ENCODE measurements at regions not wholly inside any gene's neighbourhood (a gene's known extent, or its start where the extent isn't known, plus 50 kb on each side); places are given as distances from the start of the nearest gene placed in this dataset.
"Not testable (repeated sequence)": the region's sequence is repeated elsewhere in the genome, so short reads cannot be mapped to it uniquely, and the experiment has no call there.

DNA sequence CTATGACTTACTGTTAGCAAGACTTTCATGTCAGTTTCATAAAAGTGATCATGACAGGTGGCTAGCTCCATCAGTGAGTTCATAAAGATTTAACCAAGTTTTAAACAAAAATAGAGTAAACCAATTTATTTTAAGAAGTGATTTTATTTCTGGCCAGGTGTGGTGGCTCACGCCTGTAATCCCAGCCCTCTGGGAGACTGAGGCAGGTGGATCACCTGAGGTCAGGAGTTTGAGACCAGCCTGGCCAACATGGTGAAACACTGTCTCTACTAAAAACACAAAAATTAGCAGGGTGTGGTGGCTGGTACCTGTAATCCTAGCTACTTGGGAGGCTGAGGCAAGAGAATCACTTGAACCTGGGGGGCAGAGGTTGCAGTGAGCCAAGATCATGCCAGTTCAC is 111.4 kb upstream of the MAP2 start:
- not testable (repeated sequence) for DNase-seq

GRCh38 chr2:209314653-209315052 is 109.2 kb upstream of the MAP2 start:
- DNase-seq, result no peak

- no peak for DNase-seq
Observed at GRCh38 chr2:209316141-209316540, 107.7 kb upstream of the MAP2 start.

GRCh38 chr2:209321076-209321475 is 102.8 kb upstream of the MAP2 start:
- DNase-seq, result no peak

DNA sequence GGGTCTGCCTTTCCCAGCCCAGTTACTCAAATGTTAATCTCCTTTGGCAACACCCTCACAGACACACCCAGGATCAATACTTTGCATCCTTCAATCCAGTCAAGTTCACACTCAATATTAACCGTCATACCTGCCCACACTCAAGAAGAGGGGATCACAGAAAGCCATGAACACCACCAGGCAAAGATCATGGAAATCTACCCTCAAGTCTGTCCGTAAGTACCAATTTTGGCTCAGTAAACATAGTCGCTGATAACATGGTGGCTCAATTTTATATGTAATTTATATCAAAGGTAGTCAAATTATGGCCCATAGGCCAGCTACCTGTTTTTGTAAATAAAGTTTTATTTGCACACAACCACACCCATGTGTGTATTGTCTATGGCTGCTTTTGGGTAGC is 102.3 kb upstream of the MAP2 start:
- DNase-seq, result no peak

DNA sequence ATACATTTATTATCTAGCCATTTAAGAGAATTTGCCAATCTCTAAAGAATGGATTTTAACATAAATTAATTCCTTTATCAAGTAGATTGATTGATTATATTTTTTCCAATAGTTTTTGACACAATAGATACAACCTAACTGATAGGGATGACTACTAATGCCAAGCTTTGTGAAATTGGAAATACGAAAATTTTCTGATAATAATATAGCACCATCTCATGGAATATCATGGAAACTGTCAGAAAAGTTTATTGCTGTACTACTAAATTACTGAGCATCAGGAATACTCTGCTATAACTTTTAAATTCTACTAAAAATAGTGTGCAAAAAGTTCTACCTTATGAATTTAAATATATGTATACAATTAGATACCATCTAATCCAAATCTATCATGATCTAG is 101.8 kb upstream of the MAP2 start:
- no peak for DNase-seq

- DNase-seq, result no peak
Observed at GRCh38 chr2:209322905-209323512, 100.8 kb upstream of the MAP2 start.

GRCh38 chr2:209323738-209324137 is 100.1 kb upstream of the MAP2 start:
- no peak for DNase-seq

DNA sequence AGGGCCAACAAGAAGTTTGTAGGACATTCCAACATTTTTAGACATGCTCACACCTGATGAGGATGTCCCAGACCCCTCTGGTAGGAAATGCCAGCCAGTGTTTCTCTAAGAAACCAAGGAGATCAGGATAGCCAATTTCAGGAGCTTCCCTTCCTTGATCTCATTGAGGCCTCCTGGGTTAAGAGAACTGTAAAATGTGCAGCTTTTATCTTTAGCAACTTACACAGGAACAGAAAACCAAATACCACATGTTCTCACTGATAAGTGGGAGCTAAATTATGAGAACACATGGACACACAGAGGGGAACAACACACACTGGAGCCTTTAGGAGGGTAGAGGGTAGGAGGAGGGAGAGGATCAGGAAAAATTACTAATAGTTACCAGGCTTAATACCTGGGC is 99.6 kb upstream of the MAP2 start:
- no peak for DNase-seq

DNA sequence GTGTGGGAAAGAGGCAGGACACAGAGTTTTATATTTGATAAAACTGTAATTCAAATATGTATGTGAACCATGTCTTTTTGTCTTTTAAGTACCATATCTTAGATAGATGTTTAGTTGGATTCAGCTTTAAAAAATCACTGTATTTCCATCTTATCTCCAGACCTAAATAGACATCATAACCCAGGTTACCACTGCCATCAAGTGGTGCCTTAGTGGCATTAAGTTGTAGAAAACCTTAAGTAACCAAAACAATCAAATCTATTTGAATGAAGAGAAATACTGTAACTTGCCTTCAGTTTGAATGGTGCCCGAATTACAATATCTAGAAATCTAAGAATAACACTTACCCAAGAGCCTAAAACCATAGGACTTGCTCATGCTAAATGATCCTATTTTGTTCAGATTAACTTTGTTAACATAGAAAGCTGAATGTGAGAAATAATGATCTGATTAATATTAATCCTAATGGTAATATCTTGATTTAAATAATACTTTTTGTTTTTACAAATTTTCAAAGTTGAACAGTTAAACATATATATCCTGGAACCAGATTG is 92.5 kb upstream of the MAP2 start:
- DNase-seq, result no peak

- peak; percentile 58 for DNase-seq
Observed at GRCh38 chr2:209334188-209335017, 89.4 kb upstream of the MAP2 start.

- DNase-seq, result no peak
Observed at GRCh38 chr2:209340522-209340921, 83.3 kb upstream of the MAP2 start.

GRCh38 chr2:209344349-209344748 is 79.5 kb upstream of the MAP2 start:
- no peak for DNase-seq

- no peak for DNase-seq
Observed at GRCh38 chr2:209348433-209348832, 75.4 kb upstream of the MAP2 start.

- no peak for DNase-seq
Observed at GRCh38 chr2:209351636-209352035, 72.2 kb upstream of the MAP2 start.

GRCh38 chr2:209358992-209359391 is 64.9 kb upstream of the MAP2 start:
- DNase-seq, result no peak

DNA sequence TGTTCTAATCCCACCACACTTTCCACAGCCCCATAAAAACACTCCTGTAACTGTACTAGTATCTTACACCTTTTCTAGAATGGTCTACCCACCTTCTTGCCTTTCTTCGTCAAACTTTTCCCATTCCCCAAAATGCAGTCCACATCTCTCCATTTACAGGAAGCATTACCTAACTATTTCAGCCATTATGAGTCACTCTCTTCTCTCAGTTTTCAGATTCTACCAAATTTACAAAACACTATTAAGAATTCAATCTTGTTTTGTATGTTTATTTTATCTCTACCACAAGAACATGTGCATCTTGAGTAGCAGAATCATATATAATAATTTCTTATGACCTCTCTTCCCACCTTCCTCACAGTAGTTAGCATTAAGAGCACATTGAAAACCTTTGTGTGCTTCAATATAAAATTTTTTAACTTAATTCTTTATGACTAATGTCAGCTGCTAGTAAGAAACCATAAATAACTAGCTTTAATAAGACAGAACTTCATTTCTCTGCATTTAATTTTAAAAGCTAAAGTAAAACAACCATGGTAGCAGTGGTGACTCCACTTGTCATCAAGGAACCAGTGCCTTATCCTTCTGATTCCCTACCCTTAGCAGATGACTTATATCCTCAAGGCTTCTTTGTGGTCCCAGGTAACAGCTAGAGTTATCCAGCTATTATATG is 56.6 kb upstream of the MAP2 start:
- no peak for DNase-seq

DNA sequence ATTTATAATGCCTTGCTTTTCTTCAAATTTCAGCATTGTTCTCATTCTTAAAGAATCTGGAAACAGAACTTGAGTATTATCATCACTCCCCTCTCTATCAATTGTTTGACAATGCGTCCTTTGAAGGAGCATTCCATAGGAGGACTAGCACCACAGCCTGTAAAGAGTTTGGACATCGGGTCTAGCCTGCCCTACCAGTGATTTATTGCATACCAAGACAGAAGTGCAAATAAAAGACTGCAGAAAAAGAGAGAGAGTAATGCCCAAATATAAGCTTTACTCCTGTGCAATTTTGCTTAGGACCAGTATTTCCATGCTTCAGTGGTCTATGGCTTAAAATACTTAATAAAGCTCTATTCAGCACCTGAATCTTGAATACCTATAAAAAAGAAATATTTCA is 55.4 kb upstream of the MAP2 start:
- DNase-seq, result no peak

DNA sequence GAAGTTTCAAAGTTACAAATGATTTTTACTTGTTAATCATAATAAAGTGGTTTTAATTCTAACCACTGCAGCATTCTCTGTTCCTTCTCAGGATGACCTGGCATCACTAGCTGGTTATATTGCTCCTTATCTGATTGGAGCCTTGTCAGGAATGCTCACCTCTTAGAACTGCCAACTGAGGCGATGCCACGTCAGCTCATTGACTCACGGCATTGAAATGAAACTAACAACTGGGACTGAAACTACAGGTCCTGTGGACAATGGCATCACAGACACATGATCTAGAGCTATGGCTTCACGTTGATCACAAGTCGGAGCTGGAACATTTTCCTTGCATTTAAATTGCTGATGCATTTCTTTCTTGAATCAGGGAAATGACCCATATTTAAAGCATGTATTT is 54.9 kb upstream of the MAP2 start:
- DNase-seq, result no peak

DNA sequence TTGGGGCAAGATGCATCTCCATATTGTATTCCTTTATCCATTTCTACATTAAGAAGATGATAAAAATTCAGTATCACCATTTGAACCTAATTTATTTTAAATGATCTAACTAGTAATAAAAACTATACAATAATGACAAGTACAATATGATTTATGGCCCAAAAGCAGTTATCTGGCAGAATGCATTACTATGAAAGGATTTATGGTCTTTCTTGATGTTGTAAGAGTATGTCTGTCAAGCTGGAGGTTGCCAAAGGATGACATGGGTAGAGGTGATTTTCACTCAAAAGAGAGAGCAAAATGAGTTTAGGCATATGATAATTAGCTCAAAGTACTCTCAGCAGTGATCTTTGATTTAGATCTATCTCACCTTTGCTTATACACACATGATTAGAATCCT is 54.2 kb upstream of the MAP2 start:
- no peak for DNase-seq

DNA sequence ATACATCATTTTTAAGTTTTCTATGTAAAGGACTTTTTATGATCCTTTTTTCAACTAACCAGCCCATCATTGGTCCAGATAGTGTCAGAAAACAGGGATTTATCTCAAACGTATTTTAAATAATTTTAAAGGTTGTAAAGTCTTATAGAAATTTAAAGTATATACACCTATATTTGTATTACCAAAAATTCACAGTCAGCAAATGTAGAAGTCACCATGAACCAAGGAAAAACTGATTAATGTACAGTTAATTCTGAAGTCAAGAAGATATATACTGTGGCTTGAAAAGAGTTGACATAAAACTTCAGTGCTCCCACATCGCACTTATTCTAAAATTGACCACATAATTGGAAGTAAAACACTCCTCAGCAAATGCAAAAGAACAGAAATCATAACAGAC is 52.4 kb upstream of the MAP2 start:
- DNase-seq, result no peak
